ENCODE measurements at regions not wholly inside any gene's neighbourhood (a gene's known extent, or its start where the extent isn't known, plus 50 kb on each side); places are given as distances from the start of the nearest gene placed in this dataset.

DNA sequence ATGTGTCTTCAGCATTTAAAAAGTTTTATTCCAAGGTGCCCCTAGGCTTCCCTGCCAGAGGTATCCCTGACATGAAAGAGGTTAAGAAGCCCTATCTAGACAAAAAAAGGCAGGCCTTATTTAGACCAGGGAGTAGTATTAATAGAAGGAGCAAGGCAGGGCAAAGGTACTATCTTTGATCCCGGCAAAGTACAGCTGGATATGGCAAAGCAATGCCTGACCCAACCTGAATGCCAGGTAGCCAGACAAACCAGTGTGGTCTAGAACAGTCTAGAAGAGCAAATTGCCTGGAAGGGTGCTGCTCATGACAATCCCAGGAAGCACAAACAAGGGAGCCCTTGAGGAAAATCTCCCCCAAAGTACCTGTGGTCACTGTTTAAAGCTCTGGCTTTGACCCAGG is 62.6 kb upstream of the SYT13 start (continued):
- TF ChIP-seq, protein P1, sequence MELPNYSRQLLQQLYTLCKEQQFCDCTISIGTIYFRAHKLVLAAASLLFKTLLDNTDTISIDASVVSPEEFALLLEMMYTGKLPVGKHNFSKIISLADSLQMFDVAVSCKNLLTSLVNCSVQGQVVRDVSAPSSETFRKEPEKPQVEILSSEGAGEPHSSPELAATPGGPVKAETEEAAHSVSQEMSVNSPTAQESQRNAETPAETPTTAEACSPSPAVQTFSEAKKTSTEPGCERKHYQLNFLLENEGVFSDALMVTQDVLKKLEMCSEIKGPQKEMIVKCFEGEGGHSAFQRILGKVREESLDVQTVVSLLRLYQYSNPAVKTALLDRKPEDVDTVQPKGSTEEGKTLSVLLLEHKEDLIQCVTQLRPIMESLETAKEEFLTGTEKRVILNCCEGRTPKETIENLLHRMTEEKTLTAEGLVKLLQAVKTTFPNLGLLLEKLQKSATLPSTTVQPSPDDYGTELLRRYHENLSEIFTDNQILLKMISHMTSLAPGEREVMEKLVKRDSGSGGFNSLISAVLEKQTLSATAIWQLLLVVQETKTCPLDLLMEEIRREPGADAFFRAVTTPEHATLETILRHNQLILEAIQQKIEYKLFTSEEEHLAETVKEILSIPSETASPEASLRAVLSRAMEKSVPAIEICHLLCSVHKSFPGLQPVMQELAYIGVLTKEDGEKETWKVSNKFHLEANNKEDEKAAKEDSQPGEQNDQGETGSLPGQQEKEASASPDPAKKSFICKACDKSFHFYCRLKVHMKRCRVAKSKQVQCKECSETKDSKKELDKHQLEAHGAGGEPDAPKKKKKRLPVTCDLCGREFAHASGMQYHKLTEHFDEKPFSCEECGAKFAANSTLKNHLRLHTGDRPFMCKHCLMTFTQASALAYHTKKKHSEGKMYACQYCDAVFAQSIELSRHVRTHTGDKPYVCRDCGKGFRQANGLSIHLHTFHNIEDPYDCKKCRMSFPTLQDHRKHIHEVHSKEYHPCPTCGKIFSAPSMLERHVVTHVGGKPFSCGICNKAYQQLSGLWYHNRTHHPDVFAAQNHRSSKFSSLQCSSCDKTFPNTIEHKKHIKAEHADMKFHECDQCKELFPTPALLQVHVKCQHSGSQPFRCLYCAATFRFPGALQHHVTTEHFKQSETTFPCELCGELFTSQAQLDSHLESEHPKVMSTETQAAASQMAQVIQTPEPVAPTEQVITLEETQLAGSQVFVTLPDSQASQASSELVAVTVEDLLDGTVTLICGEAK (IDR thresholded peaks at IDR 0.05): no peak
- TF ChIP-seq, protein P1 (CRISPR knock-in tag; IDR thresholded peaks at IDR 0.05): no peak
- no peak for TF ChIP-seq ATM (IDR thresholded peaks at IDR 0.05; ENCODE audit: borderline replicate concordance)
- no peak for TF ChIP-seq ZNF136 (CRISPR knock-in tag; IDR thresholded peaks at IDR 0.05; ENCODE audit: low read depth)
